Heart left ventricle (tissue), 16 donors: ENCODE measurements at regions not wholly inside any gene's neighbourhood (a gene's known extent, or its start where the extent isn't known, plus 50 kb on each side); places are given as distances from the start of the nearest gene placed in this dataset.
A peak's percentile ranks its signal among the peaks of the same experiment; 100 is the strongest.

Source experiments
- ATAC-seq, 4 donors: fragments of 200-7000 bp; cut with Tn5 transposase; one replicate each; pipeline ENCODE4 v1.9.1; 2020 to 2022; ENCODE audit warnings: moderate library complexity in 4 of 4, mild to moderate bottlenecking in 3 of 4, moderate number of reproducible peaks in 1 of 4
- DNase-seq, 5 donors: peaks; one replicate each; pipeline ENCODE4 v3.0.0-alpha.2; 2020
- H3K27ac ChIP-seq, 12 donors: fragments of 200-600 bp; sonication (generic) in 4 of 12; one replicate each; pipeline versions ENCODE4 v1.5.0 to v1.8.0; 2016 to 2022; ENCODE audit warnings: mild to moderate bottlenecking in 2 of 12
- H3K27me3 ChIP-seq, 9 donors: fragments of 200-600 bp; sonication (generic) in 2 of 9; one replicate each; pipeline versions ENCODE4 v1.5.1 to v1.8.0; 2016 to 2022; ENCODE audit warnings: mild to moderate bottlenecking in 3 of 9
- H3K36me3 ChIP-seq, 9 donors: fragments of 200-600 bp; sonication (generic) in 2 of 9; one replicate each; pipeline versions ENCODE4 v1.5.0 to v1.8.0; 2018 to 2022; ENCODE audit warnings: mild to moderate bottlenecking in 2 of 9
- H3K4me1 ChIP-seq, 12 donors: fragments of 200-600 bp; sonication (generic) in 4 of 12; one replicate each; pipeline versions ENCODE4 v1.5.0 to v1.8.0; 2016 to 2022; ENCODE audit warnings: mild to moderate bottlenecking in 3 of 12
- H3K4me3 ChIP-seq, 12 donors: fragments of 200-600 bp; sonication (generic) in 4 of 12; one replicate each; pipeline versions ENCODE4 v1.5.0 to v1.8.0; 2017 to 2022; ENCODE audit warnings: mild to moderate bottlenecking in 9 of 12, moderate library complexity in 4 of 12
- H3K9me3 ChIP-seq, 12 donors: fragments of 200-600 bp; sonication (generic) in 4 of 12; one replicate each; pipeline versions ENCODE4 v1.5.0 to v1.8.0; 2016 to 2022; ENCODE audit warnings: mild to moderate bottlenecking in 1 of 12
- POLR2A ChIP-seq, 2 donors: fragments of 450-650 bp; IDR thresholded peaks; one replicate each; pipeline ENCODE4 v1.6.1; 2017; ENCODE audit warnings: antibody characterized with exemption in 2 of 2, mild to moderate bottlenecking in 2 of 2, moderate library complexity in 2 of 2
- WGBS, 4 donors: extraction: QIAGEN DNeasy Blood & Tissue Kit in 2 of 4; methylation state at CpG; one replicate each; pipeline versions ENCODE4 v1.1.5 to v1.1.7; 2013 to 2018; 5-methylcytosine and 5-hydroxymethylcytosine counted together
- intact Hi-C, 10 donors: fragments of 100-400 bp; cut with DNase I; formaldehyde crosslinking; loops; one replicate each; pipeline versions ENCODE4 v1.11.1 to v1.14.2; 2022
- TF ChIP-seq, protein P1 (sequence below), 12 donors: fragments of 200-600 bp; sonication (generic) in 4 of 12; IDR thresholded peaks; one replicate each; pipeline versions ENCODE4 v1.5.0 to v1.8.0; 2018 to 2022; ENCODE audit warnings: antibody characterized with exemption in 12 of 12, mild to moderate bottlenecking in 5 of 12
- donor health status: ischemic (EF 13 %, LVEDD 7.1; RV severe dilation, severe dysfunction).
- donor health status: healthy with polysubstance abuse.
- donor health status: DM: no; HTN: yes; CAD: no.
- donor health status: DM: no; HTN: no; CAD: no.
- donor health status: ischemic (EF 25% LVEDD 6.9; RV normal size, moderate dysfunction).
- donor health status: ischemic (EF 25% LVEDD 5.7; RV mildly dilated, moderate dysfunction).
- donor health status: healthy.
- donor health status: DM: yes; HTN: yes; CAD: no.
- donor health status: ischemic (EF 35%, LVEDD 5.7; RV mildly dilated, moderate dysfunction).
- donor health status: nonischemic (EF 11% LVEDD 7.7; RV severe dilation, severe dysfunction).
- donor health status: DM: yes; HTN: yes; CAD: no.
- donor health status: PGD.
- donor health status: ischemic (EF 29% LVEDD 5.4; RV normal size, mild dysfunction).
- donor health status: nonischemic (EF 23%, LVEDD 6.1; RV moderate dilation, normal function).

DNA sequence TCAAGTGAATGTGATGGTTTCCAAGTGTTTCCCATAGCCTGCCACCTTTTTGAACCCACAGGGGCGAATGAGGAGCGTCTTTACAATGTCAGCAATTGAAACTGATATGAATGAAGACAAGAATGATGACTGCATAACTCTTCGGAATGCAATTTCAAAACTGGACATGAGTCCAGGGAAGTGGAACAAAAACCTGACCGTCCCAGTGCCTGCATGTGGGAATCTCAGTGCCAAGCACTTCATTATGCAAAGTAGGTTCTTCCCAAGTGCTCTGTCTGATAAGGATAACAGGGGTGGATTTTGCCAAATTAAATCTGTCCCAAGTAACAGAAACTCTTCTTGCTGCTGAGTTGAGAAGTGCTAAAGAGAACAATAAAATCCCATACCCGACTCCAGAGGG is 243.8 kb upstream of the ADAMTS16 start:
- no peak overlapping the region for H3K27ac ChIP-seq
- H3K9me3 ChIP-seq: no peaks in the 10 kb centered on the region
- H3K4me3 ChIP-seq: no peak overlapping the region
- ATAC-seq (no peak), DNase-seq (no peak)
- no peaks in the 10 kb centered on the region for H3K36me3 ChIP-seq
- H3K27me3 ChIP-seq: peaks cover 0 to 3% (median 0%) of the 10 kb centered on the region in 9 donors
- H3K4me1 ChIP-seq: no peaks in the 10 kb centered on the region
- TF ChIP-seq, protein P1, sequence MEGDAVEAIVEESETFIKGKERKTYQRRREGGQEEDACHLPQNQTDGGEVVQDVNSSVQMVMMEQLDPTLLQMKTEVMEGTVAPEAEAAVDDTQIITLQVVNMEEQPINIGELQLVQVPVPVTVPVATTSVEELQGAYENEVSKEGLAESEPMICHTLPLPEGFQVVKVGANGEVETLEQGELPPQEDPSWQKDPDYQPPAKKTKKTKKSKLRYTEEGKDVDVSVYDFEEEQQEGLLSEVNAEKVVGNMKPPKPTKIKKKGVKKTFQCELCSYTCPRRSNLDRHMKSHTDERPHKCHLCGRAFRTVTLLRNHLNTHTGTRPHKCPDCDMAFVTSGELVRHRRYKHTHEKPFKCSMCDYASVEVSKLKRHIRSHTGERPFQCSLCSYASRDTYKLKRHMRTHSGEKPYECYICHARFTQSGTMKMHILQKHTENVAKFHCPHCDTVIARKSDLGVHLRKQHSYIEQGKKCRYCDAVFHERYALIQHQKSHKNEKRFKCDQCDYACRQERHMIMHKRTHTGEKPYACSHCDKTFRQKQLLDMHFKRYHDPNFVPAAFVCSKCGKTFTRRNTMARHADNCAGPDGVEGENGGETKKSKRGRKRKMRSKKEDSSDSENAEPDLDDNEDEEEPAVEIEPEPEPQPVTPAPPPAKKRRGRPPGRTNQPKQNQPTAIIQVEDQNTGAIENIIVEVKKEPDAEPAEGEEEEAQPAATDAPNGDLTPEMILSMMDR (IDR thresholded peaks at IDR 0.05): no peak
- no peak for TF ChIP-seq POLR2A (IDR thresholded peaks at IDR 0.05)
- intact Hi-C loops: no loop called here
- WGBS, 4 donors: 43 to 48% (median 46%) methylated on average over 5 of the region's 5 CpGs

DNA sequence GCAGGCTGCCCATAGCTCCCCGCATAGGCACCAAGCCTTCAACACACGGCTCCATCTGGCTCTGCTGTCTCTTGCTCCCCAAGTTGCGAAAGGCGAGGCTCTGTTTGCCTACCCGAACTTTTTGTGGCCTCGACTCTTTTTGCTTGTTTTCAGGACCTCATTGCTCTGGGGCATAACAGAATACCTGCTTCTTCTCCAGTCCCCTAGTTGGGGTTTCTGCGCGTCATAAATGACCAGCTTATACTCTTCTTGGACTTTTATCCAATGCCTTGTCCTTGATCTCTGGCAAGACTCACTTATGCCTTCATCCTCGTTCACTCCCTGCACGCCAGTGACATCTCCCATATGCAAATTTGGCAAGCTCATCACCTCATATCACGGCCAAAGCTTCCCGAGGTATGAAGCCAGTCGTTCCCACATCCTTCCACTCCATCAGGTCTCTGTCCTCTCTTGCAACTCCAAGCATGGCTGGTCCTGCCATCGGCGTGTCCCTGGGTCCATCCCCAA is 238.8 kb upstream of the ADAMTS16 start:
- no peak overlapping the region for H3K4me3 ChIP-seq
- ATAC-seq (no peak), DNase-seq (no peak)
- H3K36me3 ChIP-seq: no peaks in the 10 kb centered on the region
- peaks cover 0 to 4% (median 0%) of the 10 kb centered on the region in 12 donors for H3K4me1 ChIP-seq
- 70 to 81% (median 71%) methylated on average over 15 of the region's 15 CpGs for WGBS, 4 donors
- H3K27ac ChIP-seq: peak overlapping the region in 1 of 12 donors; percentile 57
- H3K9me3 ChIP-seq: no peaks in the 10 kb centered on the region
- TF ChIP-seq, protein P1 (IDR thresholded peaks at IDR 0.05): no peak
- TF ChIP-seq POLR2A (IDR thresholded peaks at IDR 0.05): no peak
- H3K27me3 ChIP-seq: peaks cover 0 to 10% (median 0%) of the 10 kb centered on the region in 9 donors
- intact Hi-C loops: no loop called here

DNA sequence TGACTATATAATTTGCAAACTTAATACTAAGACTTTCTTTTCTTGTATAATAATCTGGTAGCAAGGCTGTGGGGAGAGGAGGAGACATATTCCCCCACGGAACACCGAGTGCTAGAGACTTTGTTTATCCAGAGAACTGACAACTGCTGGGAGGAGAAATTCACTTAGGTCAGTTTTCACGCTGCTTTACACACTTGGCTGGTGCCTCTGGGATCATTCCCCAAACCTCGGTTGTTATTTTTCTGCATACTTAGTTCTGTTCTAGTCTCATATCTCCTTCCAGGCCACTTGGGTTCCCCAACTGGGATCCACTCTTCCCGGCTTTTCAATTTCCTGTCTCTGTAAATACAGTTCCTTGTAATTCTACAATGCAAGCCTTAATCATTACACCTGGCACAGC is 238.2 kb upstream of the ADAMTS16 start:
- WGBS, 4 donors: 65 to 73% (median 67%) methylated on average over 5 of the region's 5 CpGs
- no peaks in the 10 kb centered on the region for H3K9me3 ChIP-seq
- ATAC-seq: no peak

DNA sequence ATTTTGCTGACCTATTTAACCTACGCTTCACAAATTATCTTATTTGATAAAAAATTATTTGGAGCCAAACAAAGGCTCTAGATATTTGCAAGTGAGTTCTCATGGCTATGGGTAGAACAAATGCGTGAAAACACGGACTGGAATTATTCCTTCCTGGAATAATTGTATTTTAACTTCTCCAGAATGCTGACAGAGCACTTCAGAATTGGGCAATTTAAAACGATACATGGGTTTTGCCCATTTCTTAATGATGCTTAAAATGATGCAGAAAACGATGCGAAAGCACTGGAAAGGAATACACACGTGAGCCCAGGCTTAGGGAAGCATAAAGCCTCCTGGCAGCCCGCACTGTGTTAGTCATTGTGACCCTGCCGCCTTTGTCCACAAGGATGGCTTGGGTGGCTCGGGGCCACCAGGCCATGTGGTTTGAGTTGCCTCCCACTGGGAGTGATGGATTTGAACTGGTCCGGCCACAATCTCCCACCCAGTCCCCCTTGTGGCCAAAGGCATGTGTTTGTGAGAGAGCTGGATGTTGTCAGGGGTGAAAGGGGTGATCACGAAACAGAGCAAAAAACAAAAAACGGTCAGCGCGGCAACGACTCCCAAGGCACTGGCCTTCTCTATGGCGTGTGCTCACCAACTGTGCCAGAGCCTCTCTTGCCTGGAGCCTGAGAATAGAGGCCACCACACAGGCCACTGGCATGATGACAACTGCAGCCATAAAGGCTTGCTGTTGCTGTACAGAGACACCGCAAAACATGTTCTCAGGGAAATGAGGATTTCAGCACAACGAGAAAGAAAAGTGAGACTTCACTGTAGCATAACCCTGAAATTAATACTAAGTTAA is 234.2 kb upstream of the ADAMTS16 start:
- TF ChIP-seq, protein P1 (IDR thresholded peaks at IDR 0.05): peak in 1 of 12 donors; percentile 10
- TF ChIP-seq POLR2A (IDR thresholded peaks at IDR 0.05): no peak
- Histone ChIP-seq H3K27me3 (peaks cover 0 to 10% (median 0%) of the 10 kb centered on the region in 9 donors), H3K36me3 (no peaks in the 10 kb centered on the region), H3K4me1 (peaks cover 0 to 11% (median 0%) of the 10 kb centered on the region in 12 donors), H3K4me3 (no peak overlapping the region), H3K27ac (no peak overlapping the region), H3K9me3 (no peaks in the 10 kb centered on the region)
- WGBS, 4 donors: 66 to 73% (median 71%) methylated on average over 19 of the region's 19 CpGs
- intact Hi-C loops: no loop called here
- peak in 1 of 4 donors; percentile 60 for ATAC-seq
- peak in 1 of 5 donors; percentile 72 for DNase-seq

More for the DNA sequence above, 238.2 kb upstream of the ADAMTS16 start:
- Histone ChIP-seq H3K27ac (peak overlapping the region in 1 of 12 donors; percentile 57), H3K36me3 (no peaks in the 10 kb centered on the region), H3K4me1 (peaks cover 0 to 10% (median 0%) of the 10 kb centered on the region in 12 donors), H3K4me3 (no peak overlapping the region), H3K27me3 (peaks cover 0 to 10% (median 0%) of the 10 kb centered on the region in 9 donors)
- TF ChIP-seq, protein P1 (IDR thresholded peaks at IDR 0.05): no peak
- TF ChIP-seq POLR2A (IDR thresholded peaks at IDR 0.05): no peak
- DNase-seq: no peak
- intact Hi-C loops: no loop called here
